Neutrophil (primary cell): ENCODE measurements at regions not wholly inside any gene's neighbourhood (a gene's known extent, or its start where the extent isn't known, plus 50 kb on each side); places are given as distances from the start of the nearest gene placed in this dataset.

Experiments
- H3K27ac ChIP-seq: fragments of 200-600 bp; sonication (generic); 2 replicates; pipeline ENCODE4 v1.5.1; 2016; ENCODE audit warnings: mild to moderate bottlenecking, moderate library complexity
- H3K27me3 ChIP-seq: fragments of 200-600 bp; sonication (generic); 2 replicates; pipeline ENCODE4 v1.6.0; 2016; ENCODE audit warnings: mild to moderate bottlenecking
- H3K36me3 ChIP-seq: fragments of 200-600 bp; sonication (generic); 2 replicates; pipeline ENCODE4 v1.5.1; 2017
- H3K4me1 ChIP-seq, 2 experiments: fragments of 200-600 bp in 1 of 2; sonication (generic) in 1 of 2; 1 replicate in 1 of 2; 2 replicates in 1 of 2; pipeline versions ENCODE4 v1.5.1 to v1.6.1; 2013 to 2016; ENCODE audit warnings: low read depth in 1 of 2, low read length in 1 of 2, mild to moderate bottlenecking in 1 of 2, moderate library complexity in 1 of 2; ENCODE audit not compliant: control insufficient read depth in 1 of 2, insufficient read depth in 1 of 2
- H3K4me3 ChIP-seq, 2 experiments: fragments of 200-600 bp in 1 of 2; sonication (generic) in 1 of 2; 1 replicate in 1 of 2; 2 replicates in 1 of 2; pipeline ENCODE4 v1.5.1; 2013 to 2016; ENCODE audit warnings: low read depth in 1 of 2, low read length in 1 of 2, mild to moderate bottlenecking in 1 of 2, moderate library complexity in 1 of 2
- H3K9me3 ChIP-seq: fragments of 200-600 bp; sonication (generic); 2 replicates; pipeline ENCODE4 v1.5.1; 2016
- TF ChIP-seq, protein P1 (sequence below): fragments of 200-600 bp; sonication (generic); IDR thresholded peaks from 2 replicates; pipeline ENCODE4 v1.5.1; 2016; ENCODE audit warnings: antibody characterized with exemption

DNA sequence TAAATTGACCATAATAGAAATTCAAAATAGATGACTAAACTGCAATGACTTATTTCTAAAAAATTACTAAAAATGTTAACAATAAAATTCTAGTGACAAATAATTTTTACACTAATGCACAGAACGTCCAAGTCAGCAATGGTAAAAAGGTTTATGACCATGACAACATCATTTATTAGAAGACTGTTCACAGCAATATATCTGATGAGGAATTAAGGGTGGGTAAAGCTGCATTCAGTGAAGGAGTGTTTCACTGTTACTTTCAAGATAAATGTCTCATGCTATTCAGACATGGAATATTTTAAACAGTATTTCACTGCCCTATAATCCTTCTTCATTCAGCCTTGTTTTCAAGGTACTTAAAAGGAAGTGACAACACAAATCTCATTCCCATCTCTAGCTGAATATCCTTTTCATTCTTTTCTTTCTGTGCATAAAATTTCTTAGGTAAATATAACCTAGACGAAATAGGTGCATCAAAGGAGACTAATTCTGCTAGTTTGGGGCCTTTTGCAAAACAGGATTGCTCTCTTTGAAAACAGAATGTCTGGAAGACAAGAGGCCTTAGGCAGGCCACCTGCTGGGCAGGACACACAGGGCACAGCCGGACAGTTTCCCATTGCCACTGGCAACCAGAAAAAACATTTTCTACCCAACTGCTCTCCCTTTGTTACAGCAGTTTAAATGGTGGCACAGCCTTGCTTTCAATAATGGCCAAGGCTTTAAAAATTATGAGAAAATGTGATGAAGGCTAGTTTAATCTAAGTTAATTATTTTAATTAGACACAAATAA lies 600.3 kb downstream of the SPRY1 start:
- TF ChIP-seq, protein P1, sequence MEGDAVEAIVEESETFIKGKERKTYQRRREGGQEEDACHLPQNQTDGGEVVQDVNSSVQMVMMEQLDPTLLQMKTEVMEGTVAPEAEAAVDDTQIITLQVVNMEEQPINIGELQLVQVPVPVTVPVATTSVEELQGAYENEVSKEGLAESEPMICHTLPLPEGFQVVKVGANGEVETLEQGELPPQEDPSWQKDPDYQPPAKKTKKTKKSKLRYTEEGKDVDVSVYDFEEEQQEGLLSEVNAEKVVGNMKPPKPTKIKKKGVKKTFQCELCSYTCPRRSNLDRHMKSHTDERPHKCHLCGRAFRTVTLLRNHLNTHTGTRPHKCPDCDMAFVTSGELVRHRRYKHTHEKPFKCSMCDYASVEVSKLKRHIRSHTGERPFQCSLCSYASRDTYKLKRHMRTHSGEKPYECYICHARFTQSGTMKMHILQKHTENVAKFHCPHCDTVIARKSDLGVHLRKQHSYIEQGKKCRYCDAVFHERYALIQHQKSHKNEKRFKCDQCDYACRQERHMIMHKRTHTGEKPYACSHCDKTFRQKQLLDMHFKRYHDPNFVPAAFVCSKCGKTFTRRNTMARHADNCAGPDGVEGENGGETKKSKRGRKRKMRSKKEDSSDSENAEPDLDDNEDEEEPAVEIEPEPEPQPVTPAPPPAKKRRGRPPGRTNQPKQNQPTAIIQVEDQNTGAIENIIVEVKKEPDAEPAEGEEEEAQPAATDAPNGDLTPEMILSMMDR = no peak
- Histone ChIP-seq H3K9me3 (no peaks in the 10 kb centered on the region), H3K27me3 (no peaks in the 10 kb centered on the region), H3K4me1 (no peaks in the 10 kb centered on the region), H3K4me3 (no peak overlapping the region), H3K27ac (no peak overlapping the region), H3K36me3 (no peaks in the 10 kb centered on the region)

DNA sequence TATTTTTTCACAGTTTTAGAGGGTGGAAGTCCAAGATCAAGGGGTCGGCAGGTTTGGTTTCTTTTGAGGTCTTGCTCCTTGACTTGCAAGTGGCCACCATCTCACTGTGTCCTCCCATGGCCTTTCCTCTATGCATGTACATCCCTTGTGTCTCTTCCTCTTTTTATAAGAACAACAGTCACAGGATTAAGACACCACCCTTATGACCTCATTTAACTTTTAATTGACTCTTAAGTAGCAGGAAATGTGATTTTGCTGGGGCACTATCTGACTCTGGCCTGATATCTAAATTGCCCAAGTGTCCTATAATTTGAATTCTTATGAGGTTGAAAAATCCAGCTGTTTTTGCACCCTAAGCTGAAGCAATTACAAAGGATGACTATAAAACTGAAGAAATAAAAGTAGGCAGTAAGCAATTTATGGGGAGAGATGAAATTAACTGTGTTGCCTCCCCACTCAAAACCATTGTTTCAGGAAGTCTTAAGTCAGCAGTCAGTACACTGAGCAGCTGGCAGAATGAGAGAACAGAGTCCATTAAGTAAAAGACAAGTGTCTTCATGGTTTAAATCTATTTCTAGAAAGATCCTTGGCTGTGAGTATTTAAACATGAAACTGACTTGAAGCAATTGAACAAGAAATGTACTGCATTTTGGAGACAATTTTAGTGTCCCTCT lies 601.3 kb downstream of the SPRY1 start:
- Histone ChIP-seq H3K27ac (no peak overlapping the region), H3K4me1 (no peaks in the 10 kb centered on the region), H3K27me3 (no peaks in the 10 kb centered on the region), H3K36me3 (no peaks in the 10 kb centered on the region), H3K9me3 (no peaks in the 10 kb centered on the region), H3K4me3 (no peak overlapping the region)
- TF ChIP-seq, protein P1 = no peak

DNA sequence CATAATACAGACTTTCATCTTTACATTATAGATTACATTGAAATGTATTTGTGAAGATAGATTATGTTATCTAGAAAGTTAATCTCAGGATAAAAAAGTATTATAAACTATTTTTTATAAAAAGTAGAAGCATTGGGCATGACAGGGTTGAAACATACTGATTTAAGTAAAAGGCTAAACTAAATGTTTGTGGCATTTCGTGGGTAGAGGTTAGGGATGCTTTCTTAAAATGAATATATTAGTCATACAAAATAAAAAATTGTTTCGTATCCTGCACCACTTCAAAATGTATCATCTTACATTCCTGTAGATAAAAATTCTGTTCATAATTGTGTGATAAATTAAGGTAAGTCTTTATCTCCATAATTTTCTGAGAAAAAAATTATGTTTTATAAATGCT lies 603.6 kb downstream of the SPRY1 start:
- Histone ChIP-seq H3K4me1 (no peaks in the 10 kb centered on the region), H3K4me3 (no peak overlapping the region), H3K36me3 (no peaks in the 10 kb centered on the region), H3K9me3 (no peaks in the 10 kb centered on the region), H3K27ac (no peak overlapping the region), H3K27me3 (no peaks in the 10 kb centered on the region)
- TF ChIP-seq, protein P1 = no peak

DNA sequence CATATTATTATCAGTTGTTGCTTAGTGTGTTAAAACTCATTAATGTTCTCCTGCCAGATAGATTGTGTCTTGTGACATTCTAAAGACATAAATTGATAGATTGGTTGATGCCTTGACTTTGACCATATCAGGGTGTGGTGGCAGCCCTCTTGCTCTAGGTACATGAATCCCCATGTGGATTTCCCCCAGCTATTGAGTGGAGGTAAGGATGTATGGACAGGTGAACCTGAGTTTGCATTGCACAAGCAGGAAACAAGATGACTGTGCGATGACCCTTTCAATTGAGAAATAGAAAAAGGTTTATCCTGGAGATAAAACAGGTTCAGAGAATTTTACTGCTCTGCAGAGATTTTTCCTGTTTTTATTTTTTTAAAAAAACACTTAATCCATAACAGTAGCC lies 619.2 kb downstream of the SPRY1 start:
- H3K36me3 ChIP-seq = no peaks in the 10 kb centered on the region
- H3K4me1 ChIP-seq = no peaks in the 10 kb centered on the region
- no peaks in the 10 kb centered on the region for H3K27me3 ChIP-seq
- no peaks in the 10 kb centered on the region for H3K9me3 ChIP-seq
- no peak overlapping the region for H3K4me3 ChIP-seq
- no peak overlapping the region for H3K27ac ChIP-seq
- TF ChIP-seq, protein P1 = no peak

DNA sequence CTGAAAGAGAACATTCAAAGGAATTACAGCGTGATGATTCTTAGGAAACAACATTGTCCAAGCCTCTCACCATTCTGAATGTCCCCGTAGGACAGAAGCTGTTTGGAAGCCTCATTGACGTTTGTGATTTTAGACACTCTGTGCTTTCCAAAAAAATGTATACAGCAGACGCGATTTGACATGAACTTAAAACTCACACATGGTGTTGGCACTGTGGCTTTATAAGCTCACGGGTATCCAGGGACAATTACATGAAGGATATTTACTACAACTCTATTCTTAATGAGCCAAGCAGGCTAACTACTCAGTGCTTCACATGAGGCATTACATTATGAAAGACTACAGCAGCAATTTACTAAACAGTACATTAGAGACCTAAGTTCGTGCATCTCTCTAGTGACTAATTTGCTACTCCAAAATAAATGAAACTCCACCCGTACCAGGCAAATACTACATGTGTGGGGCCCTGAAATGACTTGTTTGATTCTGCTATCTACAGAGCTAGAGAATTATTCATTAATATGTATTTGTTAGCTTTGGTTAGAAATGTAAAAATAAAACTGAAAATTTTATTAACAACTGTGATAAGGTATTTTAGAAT lies 620.7 kb downstream of the SPRY1 start:
- no peak overlapping the region for H3K27ac ChIP-seq
- no peaks in the 10 kb centered on the region for H3K9me3 ChIP-seq
- H3K27me3 ChIP-seq = no peaks in the 10 kb centered on the region
- H3K36me3 ChIP-seq = no peaks in the 10 kb centered on the region
- TF ChIP-seq, protein P1 = no peak
- no peaks in the 10 kb centered on the region for H3K4me1 ChIP-seq
- H3K4me3 ChIP-seq = no peak overlapping the region
